ENCODE measurements at regions not wholly inside any gene's neighbourhood (a gene's known extent, or its start where the extent isn't known, plus 50 kb on each side); places are given as distances from the start of the nearest gene placed in this dataset.

- Histone ChIP-seq H3K9ac (no peak overlapping the region), H3K79me2 (ENCODE audit: insufficient read depth, low read depth) (no peaks in the 10 kb centered on the region), H3K27me3 (ENCODE audit: insufficient read depth, low read depth) (no peaks in the 10 kb centered on the region), H3K4me2 (no peak overlapping the region), H3K27ac (no peak overlapping the region), H3K4me3 (IDR thresholded peaks at IDR 0.05; ENCODE audit: insufficient read depth, low read depth, low read length) (no peak overlapping the region), H3K4me1 (ENCODE audit: low read depth, poor library complexity, severe bottlenecking) (no peaks in the 10 kb centered on the region), H4K20me1 (ENCODE audit: insufficient read depth) (no peaks in the 10 kb centered on the region), H3K36me3 (ENCODE audit: insufficient read depth) (no peaks in the 10 kb centered on the region), H2AFZ (ENCODE audit: low read depth) (no peak overlapping the region)
- TF ChIP-seq, protein P1, sequence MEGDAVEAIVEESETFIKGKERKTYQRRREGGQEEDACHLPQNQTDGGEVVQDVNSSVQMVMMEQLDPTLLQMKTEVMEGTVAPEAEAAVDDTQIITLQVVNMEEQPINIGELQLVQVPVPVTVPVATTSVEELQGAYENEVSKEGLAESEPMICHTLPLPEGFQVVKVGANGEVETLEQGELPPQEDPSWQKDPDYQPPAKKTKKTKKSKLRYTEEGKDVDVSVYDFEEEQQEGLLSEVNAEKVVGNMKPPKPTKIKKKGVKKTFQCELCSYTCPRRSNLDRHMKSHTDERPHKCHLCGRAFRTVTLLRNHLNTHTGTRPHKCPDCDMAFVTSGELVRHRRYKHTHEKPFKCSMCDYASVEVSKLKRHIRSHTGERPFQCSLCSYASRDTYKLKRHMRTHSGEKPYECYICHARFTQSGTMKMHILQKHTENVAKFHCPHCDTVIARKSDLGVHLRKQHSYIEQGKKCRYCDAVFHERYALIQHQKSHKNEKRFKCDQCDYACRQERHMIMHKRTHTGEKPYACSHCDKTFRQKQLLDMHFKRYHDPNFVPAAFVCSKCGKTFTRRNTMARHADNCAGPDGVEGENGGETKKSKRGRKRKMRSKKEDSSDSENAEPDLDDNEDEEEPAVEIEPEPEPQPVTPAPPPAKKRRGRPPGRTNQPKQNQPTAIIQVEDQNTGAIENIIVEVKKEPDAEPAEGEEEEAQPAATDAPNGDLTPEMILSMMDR (conservative IDR thresholded peaks at IDR 0.05; ENCODE audit: low read depth, low read length), result no peak
These were observed 527.2 kb downstream of the GBA3 start for GRCh38 chr4:23219779-23220408.

GRCh38 chr4:23213198-23213597 is 520.5 kb downstream of the GBA3 start:
- TF ChIP-seq, protein P1 (conservative IDR thresholded peaks at IDR 0.05; ENCODE audit: low read depth, low read length), result no peak
- H4K20me1 ChIP-seq (ENCODE audit: insufficient read depth), result no peaks in the 10 kb centered on the region
- no peaks in the 10 kb centered on the region for H3K79me2 ChIP-seq (ENCODE audit: insufficient read depth, low read depth)
- H3K4me3 ChIP-seq (IDR thresholded peaks at IDR 0.05; ENCODE audit: insufficient read depth, low read depth, low read length), result no peak overlapping the region
- H3K27ac ChIP-seq, result no peak overlapping the region
- no peaks in the 10 kb centered on the region for H3K27me3 ChIP-seq (ENCODE audit: insufficient read depth, low read depth)
- no peak overlapping the region for H3K9ac ChIP-seq
- no peak overlapping the region for H3K4me2 ChIP-seq
- H2AFZ ChIP-seq (ENCODE audit: low read depth), result no peak overlapping the region
- H3K4me1 ChIP-seq (ENCODE audit: low read depth, poor library complexity, severe bottlenecking), result no peaks in the 10 kb centered on the region
- H3K36me3 ChIP-seq (ENCODE audit: insufficient read depth), result no peaks in the 10 kb centered on the region

GRCh38 chr4:23212558-23212957 is 519.8 kb downstream of the GBA3 start:
- TF ChIP-seq, protein P1 (conservative IDR thresholded peaks at IDR 0.05; ENCODE audit: low read depth, low read length), result no peak
- H4K20me1 ChIP-seq (ENCODE audit: insufficient read depth), result no peaks in the 10 kb centered on the region
- H3K36me3 ChIP-seq (ENCODE audit: insufficient read depth), result no peaks in the 10 kb centered on the region
- H3K4me3 ChIP-seq (IDR thresholded peaks at IDR 0.05; ENCODE audit: insufficient read depth, low read depth, low read length), result no peak overlapping the region
- no peak overlapping the region for H3K9ac ChIP-seq
- no peak overlapping the region for H2AFZ ChIP-seq (ENCODE audit: low read depth)
- H3K79me2 ChIP-seq (ENCODE audit: insufficient read depth, low read depth), result no peaks in the 10 kb centered on the region
- H3K4me2 ChIP-seq, result no peak overlapping the region
- H3K4me1 ChIP-seq (ENCODE audit: low read depth, poor library complexity, severe bottlenecking), result no peaks in the 10 kb centered on the region
- no peak overlapping the region for H3K27ac ChIP-seq
- no peaks in the 10 kb centered on the region for H3K27me3 ChIP-seq (ENCODE audit: insufficient read depth, low read depth)

GRCh38 chr4:23207059-23207458 is 514.3 kb downstream of the GBA3 start:
- no peaks in the 10 kb centered on the region for H3K27me3 ChIP-seq (ENCODE audit: insufficient read depth, low read depth)
- H3K4me2 ChIP-seq, result no peak overlapping the region
- H3K79me2 ChIP-seq (ENCODE audit: insufficient read depth, low read depth), result no peaks in the 10 kb centered on the region
- TF ChIP-seq, protein P1 (conservative IDR thresholded peaks at IDR 0.05; ENCODE audit: low read depth, low read length), result no peak
- H3K9ac ChIP-seq, result no peak overlapping the region
- no peak overlapping the region for H3K4me3 ChIP-seq (IDR thresholded peaks at IDR 0.05; ENCODE audit: insufficient read depth, low read depth, low read length)
- no peaks in the 10 kb centered on the region for H3K4me1 ChIP-seq (ENCODE audit: low read depth, poor library complexity, severe bottlenecking)
- no peak overlapping the region for H3K27ac ChIP-seq
- no peak overlapping the region for H2AFZ ChIP-seq (ENCODE audit: low read depth)
- no peaks in the 10 kb centered on the region for H3K36me3 ChIP-seq (ENCODE audit: insufficient read depth)
- H4K20me1 ChIP-seq (ENCODE audit: insufficient read depth), result no peaks in the 10 kb centered on the region
